Small intestine (tissue), 7 donors: ENCODE measurements at regions not wholly inside any gene's neighbourhood (a gene's known extent, or its start where the extent isn't known, plus 50 kb on each side); places are given as distances from the start of the nearest gene placed in this dataset.

Source experiments
- DNase-seq, 2 donors: peaks; one replicate each; pipeline versions ENCODE4 v3.0.0 to v3.0.0-alpha.2; 2013
- FAIRE-seq: peaks from 2 replicates; lab custom pipeline; 2012; peaks lifted over from hg19 to GRCh38; lab: Jason Lieb, UNC
- H3K27ac ChIP-seq, 3 donors: one replicate each; pipeline ENCODE4 v1.5.1; 2013; ENCODE audit warnings: low read length in 2 of 3, mild to moderate bottlenecking in 2 of 3, control low read depth in 1 of 3, inconsistent platforms in 1 of 3, low read depth in 1 of 3, moderate library complexity in 1 of 3
- H3K27me3 ChIP-seq, 3 donors: one replicate each; pipeline ENCODE4 v1.6.1; 2013; ENCODE audit warnings: low read length in 3 of 3, inconsistent platforms in 1 of 3; ENCODE audit not compliant: control insufficient read depth in 3 of 3, insufficient read depth in 3 of 3
- H3K36me3 ChIP-seq, 3 donors: one replicate each; pipeline ENCODE4 v1.6.1; 2013; ENCODE audit warnings: low read length in 3 of 3, inconsistent platforms in 1 of 3, low read depth in 1 of 3, mild to moderate bottlenecking in 1 of 3, moderate library complexity in 1 of 3; ENCODE audit not compliant: control insufficient read depth in 3 of 3, insufficient read depth in 2 of 3
- H3K4me1 ChIP-seq, 3 donors: one replicate each; pipeline ENCODE4 v1.6.1; 2013; ENCODE audit warnings: low read length in 2 of 3, inconsistent platforms in 1 of 3, low read depth in 1 of 3, mild to moderate bottlenecking in 1 of 3, moderate library complexity in 1 of 3; ENCODE audit not compliant: control insufficient read depth in 3 of 3, insufficient read depth in 2 of 3
- H3K4me3 ChIP-seq, 3 donors: one replicate each; pipeline ENCODE4 v1.5.1; 2013; ENCODE audit warnings: low read length in 3 of 3, control low read depth in 1 of 3, inconsistent platforms in 1 of 3, low read depth in 1 of 3, mild to moderate bottlenecking in 1 of 3, moderate library complexity in 1 of 3
- H3K9me3 ChIP-seq, 2 donors: one replicate each; pipeline ENCODE4 v1.6.1; 2013; ENCODE audit warnings: low read depth in 1 of 2, low read length in 1 of 2; ENCODE audit not compliant: control insufficient read depth in 2 of 2, insufficient read depth in 1 of 2
- WGBS, 3 donors: extraction: QIAGEN DNeasy Blood & Tissue Kit; methylation state at CpG; one replicate each; pipeline ENCODE4 v1.1.7; 2013; 5-methylcytosine and 5-hydroxymethylcytosine counted together
- donor health status: healthy with polysubstance abuse.
- donor health status: control.
- donor health status: control.
- donor health status: Bipolar disorder and iron deficiency.
- donor health status: healthy.

- H3K27me3 ChIP-seq, result no peaks in the 10 kb centered on the region
- H3K4me3 ChIP-seq, result no peak overlapping the region
- FAIRE-seq (no peak), DNase-seq (no peak)
- 67 to 80% (median 77%) methylated on average over 3 of the region's 3 CpGs for whole genome bisulfite sequencing, 3 donors
- H3K27ac ChIP-seq, result no peak overlapping the region
- H3K9me3 ChIP-seq, result no peaks in the 10 kb centered on the region
- H3K4me1 ChIP-seq, result no peaks in the 10 kb centered on the region
- H3K36me3 ChIP-seq, result no peaks in the 10 kb centered on the region
Observed at GRCh38 chr5:20434786-20435185, 446.8 kb upstream of the CDH18 start.

- DNase-seq (no peak), FAIRE-seq (no peak)
- WGBS, 3 donors, result 52 to 56% (median 54%) methylated on average over 4 of the region's 4 CpGs
- no peak overlapping the region for H3K27ac ChIP-seq
- no peaks in the 10 kb centered on the region for H3K27me3 ChIP-seq
- no peaks in the 10 kb centered on the region for H3K36me3 ChIP-seq
- no peak overlapping the region for H3K4me3 ChIP-seq
- H3K9me3 ChIP-seq, result peaks cover 0 to 2% of the 10 kb centered on the region in 2 donors
- no peaks in the 10 kb centered on the region for H3K4me1 ChIP-seq
Observed at GRCh38 chr5:20420991-20421595, 433.1 kb upstream of the CDH18 start.
